PFSK-1 (cell line): ENCODE measurements at regions not wholly inside any gene's neighbourhood (a gene's known extent, or its start where the extent isn't known, plus 50 kb on each side); places are given as distances from the start of the nearest gene placed in this dataset.

ENCODE experiments used
- POLR2AphosphoS5 ChIP-seq: IDR thresholded peaks from 2 replicates; pipeline ENCODE4 v1.6.1; 2012; ENCODE audit warnings: low read depth, mild to moderate bottlenecking, control low read depth, low read length, moderate library complexity
- TAF1 ChIP-seq: IDR thresholded peaks from 2 replicates; pipeline ENCODE4 v1.6.1; 2012; ENCODE audit warnings: low read length, control low read depth, borderline replicate concordance; ENCODE audit not compliant: insufficient read depth
- TF ChIP-seq, protein P1 (sequence below), 2 experiments: IDR thresholded peaks; 2 replicates each; pipeline versions ENCODE4 v1.6.1 to v1.8.0; 2011 to 2012; ENCODE audit warnings: low read depth in 2 of 2, low read length in 2 of 2, control low read depth in 1 of 2, inconsistent platforms in 1 of 2, mild to moderate bottlenecking in 1 of 2, moderate library complexity in 1 of 2; ENCODE audit not compliant: insufficient read depth in 1 of 2

GRCh38 chr21:24316277-24316922, 1290.9 kb downstream of the MRPL39 start:
- TF ChIP-seq TAF1 = no peak
- TF ChIP-seq, protein P1, sequence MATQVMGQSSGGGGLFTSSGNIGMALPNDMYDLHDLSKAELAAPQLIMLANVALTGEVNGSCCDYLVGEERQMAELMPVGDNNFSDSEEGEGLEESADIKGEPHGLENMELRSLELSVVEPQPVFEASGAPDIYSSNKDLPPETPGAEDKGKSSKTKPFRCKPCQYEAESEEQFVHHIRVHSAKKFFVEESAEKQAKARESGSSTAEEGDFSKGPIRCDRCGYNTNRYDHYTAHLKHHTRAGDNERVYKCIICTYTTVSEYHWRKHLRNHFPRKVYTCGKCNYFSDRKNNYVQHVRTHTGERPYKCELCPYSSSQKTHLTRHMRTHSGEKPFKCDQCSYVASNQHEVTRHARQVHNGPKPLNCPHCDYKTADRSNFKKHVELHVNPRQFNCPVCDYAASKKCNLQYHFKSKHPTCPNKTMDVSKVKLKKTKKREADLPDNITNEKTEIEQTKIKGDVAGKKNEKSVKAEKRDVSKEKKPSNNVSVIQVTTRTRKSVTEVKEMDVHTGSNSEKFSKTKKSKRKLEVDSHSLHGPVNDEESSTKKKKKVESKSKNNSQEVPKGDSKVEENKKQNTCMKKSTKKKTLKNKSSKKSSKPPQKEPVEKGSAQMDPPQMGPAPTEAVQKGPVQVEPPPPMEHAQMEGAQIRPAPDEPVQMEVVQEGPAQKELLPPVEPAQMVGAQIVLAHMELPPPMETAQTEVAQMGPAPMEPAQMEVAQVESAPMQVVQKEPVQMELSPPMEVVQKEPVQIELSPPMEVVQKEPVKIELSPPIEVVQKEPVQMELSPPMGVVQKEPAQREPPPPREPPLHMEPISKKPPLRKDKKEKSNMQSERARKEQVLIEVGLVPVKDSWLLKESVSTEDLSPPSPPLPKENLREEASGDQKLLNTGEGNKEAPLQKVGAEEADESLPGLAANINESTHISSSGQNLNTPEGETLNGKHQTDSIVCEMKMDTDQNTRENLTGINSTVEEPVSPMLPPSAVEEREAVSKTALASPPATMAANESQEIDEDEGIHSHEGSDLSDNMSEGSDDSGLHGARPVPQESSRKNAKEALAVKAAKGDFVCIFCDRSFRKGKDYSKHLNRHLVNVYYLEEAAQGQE (IDR thresholded peaks at IDR 0.05; ENCODE audit: insufficient read depth in 1 of 2, low read depth in 2 of 2, low read length in 2 of 2) = no peak
- TF ChIP-seq POLR2AphosphoS5 = no peak
